Liver (tissue), 8 donors: ENCODE measurements at regions not wholly inside any gene's neighbourhood (a gene's known extent, or its start where the extent isn't known, plus 50 kb on each side); places are given as distances from the start of the nearest gene placed in this dataset.

Source experiments
- DNase-seq: peaks from one replicate; pipeline ENCODE4 v3.0.0-alpha.2; 2017; ENCODE audit warnings: low spot score
- H3K27ac ChIP-seq, 2 donors: one replicate each; pipeline ENCODE4 v1.7.0; 2013; ENCODE audit warnings: inconsistent platforms in 2 of 2, low read length in 2 of 2, control low read depth in 1 of 2, low read depth in 1 of 2, mild to moderate bottlenecking in 1 of 2
- H3K27me3 ChIP-seq, 4 donors: one replicate each; pipeline versions ENCODE4 v1.6.1 to v1.7.0; 2013; ENCODE audit warnings: low read length in 3 of 4, inconsistent platforms in 1 of 4, mild to moderate bottlenecking in 1 of 4, moderate library complexity in 1 of 4; ENCODE audit not compliant: control insufficient read depth in 4 of 4, insufficient read depth in 4 of 4
- H3K36me3 ChIP-seq, 4 donors: one replicate each; pipeline versions ENCODE4 v1.6.1 to v1.7.0; 2013; ENCODE audit warnings: low read length in 3 of 4, mild to moderate bottlenecking in 3 of 4, low read depth in 1 of 4, moderate library complexity in 1 of 4; ENCODE audit not compliant: control insufficient read depth in 4 of 4, insufficient read depth in 3 of 4
- H3K4me1 ChIP-seq, 4 donors: one replicate each; pipeline versions ENCODE4 v1.6.1 to v1.7.0; 2013; ENCODE audit warnings: low read length in 3 of 4, mild to moderate bottlenecking in 3 of 4, moderate library complexity in 1 of 4; ENCODE audit not compliant: control insufficient read depth in 4 of 4, insufficient read depth in 4 of 4
- H3K4me3 ChIP-seq, 3 donors: one replicate each; pipeline versions ENCODE4 v1.6.1 to v1.7.0; 2013; ENCODE audit warnings: low read length in 3 of 3, control low read depth in 1 of 3, low read depth in 1 of 3, mild to moderate bottlenecking in 1 of 3
- H3K9ac ChIP-seq, 2 donors: one replicate each; pipeline ENCODE4 v1.7.0; 2013; ENCODE audit warnings: low read length in 2 of 2, mild to moderate bottlenecking in 2 of 2, moderate library complexity in 2 of 2, control low read depth in 1 of 2, low read depth in 1 of 2
- H3K9me3 ChIP-seq, 4 donors: one replicate each; pipeline versions ENCODE4 v1.6.1 to v1.7.0; 2013; ENCODE audit warnings: low read length in 3 of 4; ENCODE audit not compliant: control insufficient read depth in 4 of 4
- ATF3 ChIP-seq: IDR thresholded peaks from 2 replicates; pipeline ENCODE4 v1.6.1; 2016; ENCODE audit warnings: antibody characterized with exemption
- CTCF ChIP-seq: fragments of 150-350 bp; IDR thresholded peaks from 2 replicates; pipeline ENCODE4 v1.5.1; 2017; ENCODE audit warnings: improper control_type of control experiment, low read depth, low read length; ENCODE audit not compliant: missing input control
- EGR1 ChIP-seq, 2 donors: IDR thresholded peaks; 2 replicates each; pipeline ENCODE4 v1.6.1; 2016 to 2018; ENCODE audit warnings: antibody characterized with exemption in 2 of 2, low read depth in 2 of 2
- FOXA1 ChIP-seq: IDR thresholded peaks from 2 replicates; pipeline ENCODE4 v1.6.1; 2016; ENCODE audit warnings: antibody characterized with exemption
- FOXA2 ChIP-seq: IDR thresholded peaks from 2 replicates; pipeline ENCODE4 v1.6.1; 2016; ENCODE audit warnings: antibody characterized with exemption
- GABPA ChIP-seq, 2 donors: IDR thresholded peaks in 1 of 2; conservative IDR thresholded peaks in 1 of 2; 2 replicates each; pipeline ENCODE4 v1.6.1; 2016; ENCODE audit warnings: antibody characterized with exemption in 2 of 2, mild to moderate bottlenecking in 1 of 2, moderate library complexity in 1 of 2
- HNF4A ChIP-seq, 2 donors: conservative IDR thresholded peaks; 2 replicates each; pipeline ENCODE4 v1.6.1; 2016; ENCODE audit warnings: antibody characterized with exemption in 2 of 2, mild to moderate bottlenecking in 2 of 2
- JUND ChIP-seq, 2 donors: IDR thresholded peaks; 2 replicates each; pipeline ENCODE4 v1.6.1; 2016; ENCODE audit warnings: antibody characterized with exemption in 2 of 2
- MAX ChIP-seq: IDR thresholded peaks from 2 replicates; pipeline ENCODE4 v1.6.1; 2016; ENCODE audit warnings: antibody characterized with exemption
- NR2F2 ChIP-seq: IDR thresholded peaks from 2 replicates; pipeline ENCODE4 v1.6.1; 2016; ENCODE audit warnings: antibody characterized with exemption
- RAD21 ChIP-seq, 2 donors: IDR thresholded peaks; 2 replicates each; pipeline ENCODE4 v1.6.1; 2016; ENCODE audit warnings: antibody characterized with exemption in 2 of 2, mild to moderate bottlenecking in 2 of 2
- REST ChIP-seq: IDR thresholded peaks from 2 replicates; pipeline ENCODE4 v1.6.1; 2016; ENCODE audit warnings: antibody characterized with exemption, mild to moderate bottlenecking
- RXRA ChIP-seq, 2 donors: IDR thresholded peaks; 2 replicates each; pipeline ENCODE4 v1.6.1; 2017 to 2018; ENCODE audit warnings: antibody characterized with exemption in 2 of 2, mild to moderate bottlenecking in 1 of 2
- SP1 ChIP-seq: IDR thresholded peaks from 2 replicates; pipeline ENCODE4 v1.6.1; 2018; ENCODE audit warnings: antibody characterized with exemption, mild to moderate bottlenecking
- TAF1 ChIP-seq: conservative IDR thresholded peaks from 2 replicates; pipeline ENCODE4 v1.6.1; 2016; ENCODE audit warnings: antibody characterized with exemption, mild to moderate bottlenecking
- YY1 ChIP-seq: IDR thresholded peaks from 2 replicates; pipeline ENCODE4 v1.6.1; 2016; ENCODE audit warnings: antibody characterized with exemption, mild to moderate bottlenecking
- ZBTB33 ChIP-seq: IDR thresholded peaks from 2 replicates; pipeline ENCODE4 v1.6.1; 2016; ENCODE audit warnings: antibody characterized with exemption
- WGBS: extraction: QIAGEN DNeasy Blood & Tissue Kit; methylation state at CpG from one replicate; pipeline ENCODE4 v1.1.7; 2013; 5-methylcytosine and 5-hydroxymethylcytosine counted together
- donor health status: healthy.
- donor health status: healthy.
- donor health status: healthy.
- donor health status: healthy.
- donor health status: healthy.

GRCh38 chr5:56291079-56291643 lies 58.0 kb upstream of the ANKRD55 start:
- DNase-seq: no peak
- no peaks in the 10 kb centered on the region for H3K4me1 ChIP-seq
- H3K27ac ChIP-seq: no peak overlapping the region
- no peaks in the 10 kb centered on the region for H3K9me3 ChIP-seq
- no peak overlapping the region for H3K4me3 ChIP-seq
- no peaks in the 10 kb centered on the region for H3K36me3 ChIP-seq
- H3K27me3 ChIP-seq: no peaks in the 10 kb centered on the region
- no peak for TF ChIP-seq SP1
- TF ChIP-seq JUND (IDR thresholded peaks at IDR 0.05): no peak
- no peak for TF ChIP-seq RAD21 (IDR thresholded peaks at IDR 0.05)
- no peak for TF ChIP-seq TAF1
- no peak for TF ChIP-seq FOXA2
- TF ChIP-seq GABPA (IDR thresholded peaks at IDR 0.05 in 1 of 2, conservative IDR thresholded peaks at IDR 0.05 in 1 of 2): no peak
- no peak for TF ChIP-seq YY1
- TF ChIP-seq FOXA1: no peak
- WGBS: 96% methylated on average over 1 of the region's 1 CpG
- no peak overlapping the region for H3K9ac ChIP-seq

GRCh38 chr5:56290378-56291078 lies 57.4 kb upstream of the ANKRD55 start:
- WGBS: 80% methylated on average over 4 of the region's 4 CpGs
- no peaks in the 10 kb centered on the region for H3K27me3 ChIP-seq
- H3K36me3 ChIP-seq: no peaks in the 10 kb centered on the region
- DNase-seq: no peak
- TF ChIP-seq FOXA2: no peak
- TF ChIP-seq FOXA1: no peak
- no peak for TF ChIP-seq EGR1 (IDR thresholded peaks at IDR 0.05; ENCODE audit: low read depth in 2 of 2)
- TF ChIP-seq TAF1: no peak
- TF ChIP-seq ATF3: no peak
- TF ChIP-seq ZBTB33: no peak
- no peak for TF ChIP-seq SP1
- no peak for TF ChIP-seq YY1
- TF ChIP-seq JUND (IDR thresholded peaks at IDR 0.05): no peak
- no peak for TF ChIP-seq HNF4A (conservative IDR thresholded peaks at IDR 0.05)
- H3K9me3 ChIP-seq: no peaks in the 10 kb centered on the region
- no peak overlapping the region for H3K27ac ChIP-seq
- no peaks in the 10 kb centered on the region for H3K4me1 ChIP-seq
- H3K4me3 ChIP-seq: no peak overlapping the region
- H3K9ac ChIP-seq: no peak overlapping the region

GRCh38 chr5:56289602-56289987 lies 56.5 kb upstream of the ANKRD55 start:
- H3K9ac ChIP-seq: no peak overlapping the region
- no peak overlapping the region for H3K27ac ChIP-seq
- no peaks in the 10 kb centered on the region for H3K36me3 ChIP-seq
- H3K4me3 ChIP-seq: no peak overlapping the region
- H3K27me3 ChIP-seq: no peaks in the 10 kb centered on the region
- TF ChIP-seq FOXA2 (no peak), REST (no peak), TAF1 (no peak), MAX (no peak), CTCF (no peak), SP1 (no peak), GABPA (IDR thresholded peaks at IDR 0.05 in 1 of 2, conservative IDR thresholded peaks at IDR 0.05 in 1 of 2) (no peak), ATF3 (no peak), NR2F2 (no peak), FOXA1 (no peak), RXRA (IDR thresholded peaks at IDR 0.05) (no peak), HNF4A (conservative IDR thresholded peaks at IDR 0.05) (no peak), EGR1 (IDR thresholded peaks at IDR 0.05; ENCODE audit: low read depth in 2 of 2) (no peak), JUND (IDR thresholded peaks at IDR 0.05) (no peak), RAD21 (IDR thresholded peaks at IDR 0.05) (no peak), YY1 (no peak)
- DNase-seq: no peak
- H3K9me3 ChIP-seq: no peaks in the 10 kb centered on the region
- H3K4me1 ChIP-seq: no peaks in the 10 kb centered on the region
